AG04450 (cell line): ENCODE measurements at regions not wholly inside any gene's neighbourhood (a gene's known extent, or its start where the extent isn't known, plus 50 kb on each side); places are given as distances from the start of the nearest gene placed in this dataset.

Experiments used
- CTCF ChIA-PET: fragments of 300-600, 350-600 bp; formaldehyde crosslinking; extraction: SDS; loops from one replicate; lab custom pipeline; 2022; ENCODE audit warnings: antibody characterized with exemption, inconsistent platforms; lab: Charles Lee
- POLR2A ChIA-PET: fragments of 350-600 bp; formaldehyde crosslinking; extraction: SDS; loops from one replicate; lab custom pipeline; 2021; ENCODE audit warnings: antibody characterized with exemption, inconsistent platforms; lab: Yijun Ruan, JAX
- DNase-seq: peaks from one replicate; pipeline ENCODE4 v3.0.0-alpha.2; 2011; ENCODE audit warnings: low read depth, low spot score
- H3K27ac ChIP-seq: one replicate; pipeline ENCODE4 v1.5.1; 2012; ENCODE audit warnings: low read depth, low read length, control low read depth
- H3K27me3 ChIP-seq: one replicate; pipeline ENCODE4 v1.6.0; 2012; ENCODE audit warnings: low read length; ENCODE audit not compliant: control insufficient read depth, insufficient read depth
- H3K4me3 ChIP-seq: 2 replicates; pipeline ENCODE4 v1.5.1; 2011; ENCODE audit warnings: mild to moderate bottlenecking, low read depth, low read length, control low read depth
- H3K9me3 ChIP-seq: 2 replicates; pipeline ENCODE4 v1.5.1; 2012; ENCODE audit warnings: low read length; ENCODE audit not compliant: control insufficient read depth, insufficient read depth
- CTCF ChIP-seq: IDR thresholded peaks from 2 replicates; pipeline ENCODE4 v1.5.1; 2011; ENCODE audit warnings: low read depth, low read length, control low read depth, inconsistent platforms

- DNase-seq, result no peak
- CTCF ChIA-PET, result interaction anchor here (0.7 to 1.1 kb wide), 2 partner anchors 38 to 147 kb away, joined by 3 read pairs; no protein-coding TSS in a partner anchor
- Histone ChIP-seq H3K27me3 (no peaks in the 10 kb centered on the region), H3K9me3 (no peaks in the 10 kb centered on the region), H3K27ac (no peak overlapping the region), H3K4me3 (no peak overlapping the region)
- POLR2A ChIA-PET, result no interaction called here
- no peak for TF ChIP-seq CTCF
These were observed 217.1 kb downstream of the HS3ST3A1 start for GRCh38 chr17:13384626-13385025.

GRCh38 chr17:13378361-13378760 lies 223.4 kb downstream of the HS3ST3A1 start:
- Histone ChIP-seq H3K27me3 (no peaks in the 10 kb centered on the region), H3K9me3 (no peaks in the 10 kb centered on the region), H3K27ac (no peak overlapping the region), H3K4me3 (no peak overlapping the region)
- POLR2A ChIA-PET, result no interaction called here
- TF ChIP-seq CTCF, result no peak
- CTCF ChIA-PET, result no interaction called here
- DNase-seq, result no peak

- POLR2A ChIA-PET, result no interaction called here
- no peak for DNase-seq
These were observed 227.3 kb downstream of the HS3ST3A1 start for GRCh38 chr17:13374203-13375143.

GRCh38 chr17:13372432-13372831 lies 229.3 kb downstream of the HS3ST3A1 start:
- no peak for TF ChIP-seq CTCF
- Histone ChIP-seq H3K27me3 (no peaks in the 10 kb centered on the region), H3K9me3 (no peaks in the 10 kb centered on the region), H3K4me3 (no peak overlapping the region), H3K27ac (no peak overlapping the region)
- DNase-seq, result no peak
- POLR2A ChIA-PET, result no interaction called here
- CTCF ChIA-PET, result no interaction called here

More at GRCh38 chr17:13374203-13375143, 227.3 kb downstream of the HS3ST3A1 start:
- Histone ChIP-seq H3K27me3 (no peaks in the 10 kb centered on the region), H3K9me3 (no peaks in the 10 kb centered on the region), H3K4me3 (no peak overlapping the region), H3K27ac (no peak overlapping the region)
- CTCF ChIA-PET, result interaction anchor here (0.7 to 1.7 kb wide), 3 partner anchors 8 to 220 kb away, joined by 3 read pairs; no protein-coding TSS in a partner anchor
- TF ChIP-seq CTCF, result no peak

DNA sequence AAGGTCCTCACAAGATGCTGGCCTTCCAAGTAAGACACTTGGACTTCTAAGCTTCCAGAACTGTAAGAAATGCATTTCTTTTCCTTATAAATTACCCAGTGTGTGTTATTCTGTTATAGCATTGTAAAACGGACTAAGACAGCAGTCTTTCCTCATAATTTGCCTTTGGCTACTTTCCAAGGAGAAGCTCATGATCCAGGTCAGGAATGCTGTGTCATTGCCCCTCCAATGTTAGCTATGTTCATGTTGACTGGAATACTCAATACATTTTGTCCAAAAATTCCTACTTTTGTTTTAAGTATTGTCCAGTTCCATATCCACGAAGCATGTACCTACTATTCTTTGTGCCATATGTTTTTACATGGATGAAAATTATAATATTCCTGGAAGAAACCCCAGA lies 234.6 kb downstream of the HS3ST3A1 start:
- H3K27me3 ChIP-seq, result no peaks in the 10 kb centered on the region
- CTCF ChIA-PET, result interaction anchor here (0.5 to 1.6 kb wide), 2 partner anchors 8 to 119 kb away, joined by 3 to 5 read pairs; no protein-coding TSS in a partner anchor
- POLR2A ChIA-PET, result no interaction called here
- H3K9me3 ChIP-seq, result no peaks in the 10 kb centered on the region
- no peak overlapping the region for H3K4me3 ChIP-seq
- H3K27ac ChIP-seq, result no peak overlapping the region
- TF ChIP-seq CTCF, result no peak
- no peak for DNase-seq
